Stimulated activated CD8-positive, alpha-beta memory T cell treated with anti-CD3 and anti-CD28 coated beads, Interleukin-4, amount 100 ng/mL, for 24 hours (primary cell): ENCODE measurements at regions not wholly inside any gene's neighbourhood (a gene's known extent, or its start where the extent isn't known, plus 50 kb on each side); places are given as distances from the start of the nearest gene placed in this dataset.

Experiments
- DNase-seq: peaks from one replicate; pipeline ENCODE4 v3.0.0-alpha.2; 2020; ENCODE audit warnings: low read depth

GRCh38 chr2:219692521-219692920, 65.1 kb downstream of the SLC4A3 start:
- DNase-seq, result no peak

DNA sequence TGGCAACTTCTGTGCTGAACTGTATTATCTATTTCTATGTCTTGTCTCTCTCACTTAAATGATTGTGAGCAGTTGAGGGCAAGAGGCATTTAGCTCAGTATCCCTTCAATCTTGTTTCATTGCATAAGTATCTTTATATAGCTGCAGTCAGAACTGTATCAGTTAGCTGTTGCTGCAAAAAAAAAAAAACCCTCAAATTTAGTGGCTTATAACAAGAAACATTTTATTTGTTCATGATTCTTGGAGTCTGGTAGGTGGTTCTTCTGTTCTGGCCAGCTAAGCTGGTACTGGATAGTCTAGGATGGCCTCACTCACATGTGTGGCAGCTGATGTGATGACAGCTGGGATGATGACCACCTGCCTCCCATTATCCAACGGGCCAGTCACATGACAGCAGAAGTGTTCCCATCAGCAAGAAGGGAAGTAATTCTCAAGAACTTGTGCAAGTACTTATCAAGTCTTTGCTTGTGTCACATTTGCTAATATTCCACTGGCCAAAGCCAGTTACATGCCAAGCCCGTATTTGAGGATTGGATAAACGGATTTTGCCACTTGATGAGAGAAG, 67.8 kb downstream of the SLC4A3 start:
- DNase-seq, result no peak

- no peak for DNase-seq
These were observed 70.6 kb downstream of the SLC4A3 start for GRCh38 chr2:219697811-219698747.

DNA sequence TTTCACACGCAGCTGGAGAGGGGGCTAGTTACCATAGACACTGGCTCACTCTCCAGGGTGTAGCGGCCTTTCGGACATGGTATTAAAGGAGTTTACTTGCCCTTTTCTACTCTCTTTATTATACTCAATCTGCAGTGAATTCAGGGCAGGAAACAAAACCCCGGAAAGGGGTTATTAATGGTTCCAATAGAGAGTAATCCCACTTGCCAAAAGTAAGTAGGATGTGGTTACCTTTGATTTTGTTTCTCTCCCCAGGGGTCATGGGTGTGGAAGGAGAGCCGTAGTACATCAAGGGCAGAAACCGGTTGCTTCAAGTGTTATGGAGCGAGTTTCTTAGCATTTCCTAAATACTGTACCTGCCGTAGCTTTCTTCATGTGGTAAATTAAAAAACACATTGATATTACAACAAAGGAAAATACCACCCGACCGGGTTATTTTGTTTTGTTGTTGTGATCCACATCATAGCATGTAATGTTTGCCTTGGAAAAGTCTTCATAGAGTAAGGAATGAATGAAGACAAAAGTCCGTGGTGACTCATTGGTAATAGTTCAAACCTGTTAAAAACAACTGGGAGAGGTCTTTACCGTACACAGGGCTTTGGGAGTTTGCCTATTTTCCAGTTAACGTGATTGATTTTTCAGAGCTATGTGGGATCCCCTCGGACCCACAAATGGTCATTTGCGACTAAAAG, 71.5 kb downstream of the SLC4A3 start:
- no peak for DNase-seq

- DNase-seq, result no peak
These were observed 72.0 kb downstream of the SLC4A3 start for GRCh38 chr2:219699440-219699821.

DNA sequence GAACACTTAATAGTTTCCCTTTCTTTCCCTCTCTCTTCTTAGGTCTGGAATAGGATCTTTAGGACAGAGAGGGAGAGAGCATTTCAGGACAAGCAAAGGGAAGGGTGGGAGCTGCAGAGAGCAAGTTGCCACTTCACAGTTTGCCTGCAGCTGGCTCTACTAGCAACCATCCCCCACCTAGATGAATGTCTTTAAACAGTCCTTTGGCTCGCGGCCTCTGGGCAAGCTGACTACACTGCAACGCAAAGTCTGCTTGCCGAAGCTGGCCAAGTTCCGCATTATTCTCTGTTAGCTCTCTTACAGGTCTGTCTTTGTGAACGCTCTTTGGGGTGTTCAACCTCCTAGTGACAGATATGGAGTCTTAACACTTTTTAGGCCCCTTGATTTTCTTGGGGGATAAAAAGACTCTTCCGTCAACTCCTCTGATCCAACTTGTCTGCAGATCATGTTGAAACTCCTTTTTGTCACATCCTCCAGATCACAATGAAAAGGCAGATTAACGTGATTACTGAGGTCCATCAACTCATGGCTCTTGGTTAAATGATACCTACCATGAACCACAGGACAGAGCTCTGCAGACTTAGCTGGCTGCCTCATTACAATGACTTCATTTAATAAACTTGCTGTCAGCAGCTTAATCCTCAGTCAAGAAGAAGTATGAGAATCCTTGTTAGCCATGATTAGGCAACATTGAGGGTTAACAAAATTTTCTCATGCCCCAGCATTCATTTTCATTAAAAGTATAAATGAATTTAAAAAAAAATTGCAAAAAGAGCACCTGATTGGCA, 74.6 kb downstream of the SLC4A3 start:
- no peak for DNase-seq

DNA sequence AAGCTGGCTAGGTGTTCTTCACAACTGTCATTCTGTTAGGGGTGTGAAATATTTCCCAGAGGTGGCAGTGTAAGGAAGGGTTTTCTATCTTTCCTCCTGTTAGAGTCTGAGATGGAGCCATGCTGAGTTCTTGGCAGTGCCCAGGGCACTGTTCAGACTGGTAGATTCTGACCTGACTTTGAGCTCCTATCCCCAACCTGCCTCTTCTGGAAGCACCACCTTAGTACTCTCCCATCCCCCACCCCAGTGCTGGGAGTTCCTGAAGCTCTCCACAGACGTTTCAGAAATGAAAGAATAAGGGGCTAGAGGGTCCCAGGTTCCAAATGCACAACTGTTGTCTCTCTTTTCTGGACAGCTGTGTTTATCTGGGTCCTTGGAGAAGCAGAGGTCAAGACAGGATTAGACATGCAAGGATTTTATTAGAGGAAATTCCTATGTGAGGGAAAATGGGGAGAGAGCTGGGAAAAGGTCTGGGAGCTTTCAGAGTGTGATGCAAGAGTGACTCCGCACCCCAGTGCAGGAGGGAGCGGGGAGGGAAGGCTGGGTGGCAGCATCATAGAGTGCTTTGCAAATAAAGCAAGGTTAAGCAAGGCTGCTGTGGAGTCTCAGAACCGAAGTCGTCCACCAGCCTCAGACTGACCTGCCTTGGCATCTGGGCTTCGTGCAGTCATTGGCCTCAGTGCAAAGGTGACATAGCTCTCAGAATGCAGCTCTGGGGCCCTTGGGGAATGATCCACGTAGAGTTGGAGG, 75.5 kb downstream of the SLC4A3 start:
- DNase-seq, result no peak

DNA sequence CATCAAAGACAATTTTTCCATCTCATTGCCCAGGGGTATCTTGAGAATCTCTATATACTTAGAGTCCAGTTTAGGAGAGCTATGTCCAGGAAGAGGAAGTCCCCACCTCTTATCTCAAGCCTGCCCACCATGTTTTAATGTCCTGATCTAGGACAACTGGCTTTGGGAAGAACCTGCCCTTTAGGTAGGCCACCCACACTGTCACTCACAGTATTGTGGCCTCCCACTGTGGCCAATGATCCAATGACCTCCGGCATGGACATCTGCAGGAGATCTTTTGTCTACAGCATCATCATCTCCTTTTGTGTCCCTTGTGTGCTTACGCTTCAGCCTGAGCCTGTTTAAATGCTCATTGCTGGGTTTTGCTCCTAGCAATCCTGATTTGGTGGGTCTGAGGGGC, 77.4 kb downstream of the SLC4A3 start:
- DNase-seq, result no peak

- DNase-seq, result no peak
These were observed 79.4 kb downstream of the SLC4A3 start for GRCh38 chr2:219706823-219707281.

GRCh38 chr2:219707496-219708285, 80.3 kb downstream of the SLC4A3 start:
- DNase-seq, result no peak

GRCh38 chr2:219709331-219709761, 81.9 kb downstream of the SLC4A3 start:
- no peak for DNase-seq

- no peak for DNase-seq
These were observed 85.7 kb downstream of the SLC4A3 start for GRCh38 chr2:219713110-219713509.

- no peak for DNase-seq
These were observed 87.4 kb downstream of the SLC4A3 start for GRCh38 chr2:219714681-219715400.

GRCh38 chr2:219718066-219718465, 90.6 kb downstream of the SLC4A3 start:
- DNase-seq, result no peak

DNA sequence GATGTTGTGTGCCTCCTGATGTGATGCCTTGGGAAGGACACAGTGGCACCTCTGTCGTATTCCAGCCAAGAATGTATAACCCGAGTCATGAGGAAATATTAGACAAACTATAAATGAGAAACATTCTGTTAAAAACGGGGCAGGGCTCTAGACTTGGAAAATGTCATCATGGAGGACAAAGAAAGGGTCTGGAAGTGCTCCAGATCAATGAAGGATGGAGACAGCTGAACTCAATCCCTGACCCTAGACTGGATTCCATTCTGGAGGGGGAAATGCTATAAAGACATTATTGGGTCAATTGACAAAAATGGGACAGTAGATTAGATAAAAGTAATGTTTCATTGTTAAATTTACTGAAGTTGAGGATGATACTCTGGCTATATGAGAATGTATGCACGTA, 92.1 kb downstream of the SLC4A3 start:
- DNase-seq, result no peak

DNA sequence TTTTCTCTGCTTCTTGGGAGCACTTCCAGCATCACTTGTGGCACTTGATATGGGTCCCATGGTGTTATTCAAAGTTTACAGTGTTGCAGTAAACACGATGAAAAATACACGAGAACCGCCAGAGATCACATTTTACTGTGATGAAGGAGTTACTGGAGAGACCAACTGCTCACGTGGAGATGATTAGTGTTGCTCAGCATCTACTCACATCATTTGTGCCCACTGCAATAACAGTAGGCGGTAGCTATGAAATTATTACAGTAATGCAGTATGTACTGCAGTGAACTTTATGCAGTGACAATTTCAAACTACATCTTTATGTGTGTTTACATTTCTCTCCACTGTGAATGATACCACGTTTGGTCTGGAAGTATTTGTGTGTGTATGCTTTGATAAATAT, 93.5 kb downstream of the SLC4A3 start:
- DNase-seq, result no peak

DNA sequence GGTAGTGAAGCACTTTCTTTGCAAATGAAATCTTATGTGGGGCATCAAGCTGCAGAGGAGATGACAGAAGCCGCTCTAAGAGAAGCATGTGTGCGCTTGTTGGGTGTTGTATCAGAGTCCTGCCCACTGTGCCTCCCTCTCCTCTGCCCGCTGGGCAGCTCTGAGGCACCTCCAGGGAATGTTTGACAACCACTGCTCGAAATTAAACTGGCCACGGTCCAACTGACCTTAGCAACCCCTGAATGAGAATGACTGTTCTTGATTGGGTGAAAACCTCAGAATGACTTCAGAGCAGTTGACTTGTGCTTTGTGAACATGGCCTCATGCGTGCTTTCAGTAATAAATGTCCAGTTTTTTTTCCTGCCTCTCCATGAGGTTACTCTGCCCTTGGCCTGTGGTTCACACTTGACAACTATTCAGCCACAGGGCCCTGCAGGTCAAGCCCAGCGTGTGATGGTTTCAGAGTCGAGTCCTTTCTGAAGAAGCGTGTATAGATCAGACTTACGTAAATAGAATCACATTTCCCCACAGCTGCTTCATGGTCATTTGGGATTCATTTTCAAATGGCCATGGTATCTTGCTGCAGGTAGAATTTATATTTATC, 94.9 kb downstream of the SLC4A3 start:
- no peak for DNase-seq

- no peak for DNase-seq
These were observed 95.9 kb downstream of the SLC4A3 start for GRCh38 chr2:219723311-219723710.

DNA sequence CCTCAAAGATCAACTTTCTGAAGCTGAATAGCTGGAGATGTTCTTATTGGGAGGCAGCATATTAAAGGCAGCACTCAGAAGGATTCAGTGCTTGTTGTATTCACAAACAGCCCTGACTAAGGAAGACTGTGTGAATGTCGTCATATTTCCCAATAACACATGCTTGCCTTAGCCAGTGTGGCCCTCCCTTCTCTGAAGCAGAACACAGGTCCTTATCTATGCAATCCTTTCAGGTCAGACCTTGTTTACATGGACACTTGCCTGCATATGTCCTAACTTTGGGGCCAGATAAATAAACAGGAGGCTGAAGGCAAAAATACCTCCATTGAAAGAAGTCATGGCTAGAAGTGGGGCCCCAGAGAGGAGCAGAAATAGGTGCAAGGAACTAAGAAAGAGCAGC, 97.2 kb downstream of the SLC4A3 start:
- no peak for DNase-seq
